HG02938 (cell line): ENCODE measurements at regions not wholly inside any gene's neighbourhood (a gene's known extent, or its start where the extent isn't known, plus 50 kb on each side); places are given as distances from the start of the nearest gene placed in this dataset.

Experiments used
- ATAC-seq: cut with Tn5 transposase; IDR thresholded peaks from one replicate; pipeline ENCODE4 v1.9.1; 2021; ENCODE audit warnings: mild to moderate bottlenecking, moderate library complexity; ENCODE audit not compliant: unreplicated experiment

DNA sequence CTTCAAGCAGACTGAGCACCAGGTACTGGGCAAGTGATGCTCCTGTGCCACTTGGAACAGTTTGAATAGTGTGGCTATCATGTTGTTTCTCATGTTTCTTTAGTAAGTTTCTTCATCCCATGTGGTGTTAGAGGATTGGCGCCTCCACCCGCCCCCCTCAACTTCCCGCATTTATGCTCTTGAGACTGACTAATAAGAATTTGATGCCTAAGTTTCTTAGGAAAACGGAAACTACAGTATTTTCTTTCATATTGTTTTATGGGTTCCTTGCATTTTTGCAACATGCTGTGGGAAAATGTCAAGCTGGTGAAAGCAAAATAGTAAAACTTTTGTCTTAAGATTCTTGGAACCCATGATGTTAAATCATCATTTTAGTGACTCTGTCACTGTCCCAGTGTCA is 101.2 kb upstream of the SLC4A4 start:
- ATAC-seq = no peak

GRCh38 chr4:71239365-71239764 is 99.5 kb upstream of the SLC4A4 start:
- ATAC-seq = no peak

DNA sequence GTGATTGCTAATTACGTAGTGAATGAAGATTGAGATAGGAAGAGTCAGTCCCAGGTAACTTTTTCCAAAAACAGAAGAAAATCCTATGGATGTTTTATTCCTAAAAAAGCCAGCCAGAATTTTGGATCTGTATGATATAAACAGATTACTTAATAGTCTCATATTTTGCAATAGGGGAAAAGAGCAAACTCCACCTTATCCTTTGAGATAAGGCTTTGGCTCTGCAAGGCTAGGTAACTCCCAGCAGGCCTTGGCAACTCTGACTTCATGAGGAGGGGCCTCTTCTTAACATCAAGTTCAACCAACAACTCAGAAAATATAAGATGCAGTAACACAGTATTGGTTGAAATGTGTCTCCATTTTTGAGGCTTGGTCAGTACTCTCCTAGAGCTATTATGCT is 98.7 kb upstream of the SLC4A4 start:
- no peak for ATAC-seq

DNA sequence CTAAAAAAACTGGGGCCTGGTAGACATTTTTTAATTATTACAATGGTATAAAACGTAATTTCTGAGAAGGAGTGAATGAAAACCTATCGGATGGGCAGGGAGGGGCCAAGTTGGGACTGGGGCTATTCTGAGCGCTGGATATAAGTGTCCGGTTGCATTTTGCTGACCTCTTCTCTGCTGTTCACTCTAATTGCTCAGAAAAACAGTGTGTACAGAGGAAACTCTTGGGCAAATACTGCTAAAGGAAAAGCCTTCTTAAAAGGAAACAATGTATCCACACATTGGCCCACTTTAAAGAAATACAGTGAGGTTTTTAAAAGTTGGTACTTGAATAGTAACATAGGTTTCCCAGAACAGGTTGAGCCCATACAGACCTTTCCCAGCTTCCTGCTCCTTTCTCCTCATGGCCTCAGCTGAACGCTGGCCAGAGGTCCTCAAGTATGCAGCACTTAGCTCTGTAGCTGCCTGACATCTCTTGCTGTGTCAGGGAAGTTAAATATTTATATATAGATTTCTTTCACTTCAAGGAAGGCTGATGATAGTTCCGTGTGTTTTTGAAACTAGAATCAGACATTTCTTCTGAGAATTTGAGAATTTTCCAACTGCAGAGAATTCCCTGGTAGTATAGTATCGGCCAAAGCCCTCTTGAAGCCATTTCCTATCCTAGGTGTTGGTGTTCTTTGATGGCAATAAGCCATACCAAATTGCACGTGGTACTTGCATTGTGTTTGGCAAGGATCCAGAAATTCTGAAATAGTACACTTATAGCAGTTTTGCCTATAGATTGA is 97.1 kb upstream of the SLC4A4 start:
- ATAC-seq = no peak

DNA sequence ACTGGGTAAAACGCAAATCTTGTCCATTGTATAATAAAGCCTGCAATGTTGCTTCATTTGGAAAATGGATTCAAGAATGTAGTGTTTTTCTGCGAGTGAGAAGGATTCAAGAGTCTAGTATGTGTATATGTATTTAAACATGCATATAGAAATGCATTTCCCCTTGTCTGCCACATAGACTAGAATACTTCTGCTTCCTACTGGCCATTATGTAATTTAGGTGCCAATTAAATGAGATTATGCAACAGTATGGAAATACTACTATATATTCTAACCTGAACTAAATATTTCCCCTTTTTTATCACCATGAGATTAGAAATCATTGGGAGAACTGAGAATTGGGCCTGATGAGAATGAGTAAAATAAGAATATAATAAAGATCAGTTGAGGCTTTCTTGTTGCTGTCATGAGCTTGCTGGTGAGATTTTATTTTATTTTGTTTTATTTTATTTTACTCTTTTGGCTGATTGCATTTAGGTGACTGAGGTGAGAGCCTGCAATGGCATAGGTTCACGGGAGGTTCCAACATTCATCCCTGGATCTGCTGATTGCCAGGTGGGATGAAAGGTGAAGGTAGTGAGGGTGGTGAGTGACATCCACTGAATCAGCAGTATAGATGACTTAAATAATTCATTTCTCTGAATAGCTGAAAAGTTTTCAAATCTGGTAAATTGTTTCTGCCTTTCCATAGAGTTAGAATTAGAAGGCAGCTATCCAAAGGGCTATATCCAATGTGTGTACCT is 95.6 kb upstream of the SLC4A4 start:
- no peak for ATAC-seq

- ATAC-seq = no peak
Observed at GRCh38 chr4:71247706-71248105, 91.1 kb upstream of the SLC4A4 start.

DNA sequence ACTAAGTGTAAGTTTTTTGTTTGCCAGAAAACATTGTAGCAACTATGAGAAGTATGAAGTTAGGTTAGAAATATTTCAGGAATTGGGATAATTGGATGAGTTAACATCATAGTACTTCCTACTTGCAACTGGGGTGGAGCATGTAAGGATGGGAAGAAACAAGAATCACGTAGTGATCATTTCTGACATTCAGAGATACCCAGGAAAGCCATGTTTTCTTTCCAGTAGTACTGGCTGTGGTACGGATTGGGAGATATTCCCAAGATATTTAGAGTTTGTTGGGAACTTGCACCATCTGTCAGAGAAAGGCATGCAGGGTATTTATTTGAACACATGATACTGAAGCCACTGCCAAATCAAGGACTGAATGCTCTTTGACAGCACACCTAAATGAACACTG is 87.6 kb upstream of the SLC4A4 start:
- no peak for ATAC-seq

DNA sequence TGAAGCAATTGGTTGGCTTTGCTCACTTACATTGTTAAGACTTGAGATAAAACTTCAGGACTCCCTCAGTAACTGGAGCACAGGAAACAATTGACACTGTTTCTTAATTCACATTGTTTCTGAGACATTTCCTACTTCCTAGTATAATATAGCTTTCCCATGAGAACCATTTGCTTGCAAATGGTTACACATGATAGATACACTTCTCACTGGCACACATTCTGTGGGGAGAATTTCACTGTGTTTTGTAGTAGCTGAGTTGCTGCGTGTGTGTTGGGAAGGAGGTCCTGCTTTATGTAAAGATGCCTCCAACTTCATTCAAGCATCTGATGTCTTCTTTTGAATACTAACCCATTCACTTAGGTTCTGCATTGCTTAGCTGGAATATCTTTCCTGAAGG is 85.3 kb upstream of the SLC4A4 start:
- no peak for ATAC-seq

DNA sequence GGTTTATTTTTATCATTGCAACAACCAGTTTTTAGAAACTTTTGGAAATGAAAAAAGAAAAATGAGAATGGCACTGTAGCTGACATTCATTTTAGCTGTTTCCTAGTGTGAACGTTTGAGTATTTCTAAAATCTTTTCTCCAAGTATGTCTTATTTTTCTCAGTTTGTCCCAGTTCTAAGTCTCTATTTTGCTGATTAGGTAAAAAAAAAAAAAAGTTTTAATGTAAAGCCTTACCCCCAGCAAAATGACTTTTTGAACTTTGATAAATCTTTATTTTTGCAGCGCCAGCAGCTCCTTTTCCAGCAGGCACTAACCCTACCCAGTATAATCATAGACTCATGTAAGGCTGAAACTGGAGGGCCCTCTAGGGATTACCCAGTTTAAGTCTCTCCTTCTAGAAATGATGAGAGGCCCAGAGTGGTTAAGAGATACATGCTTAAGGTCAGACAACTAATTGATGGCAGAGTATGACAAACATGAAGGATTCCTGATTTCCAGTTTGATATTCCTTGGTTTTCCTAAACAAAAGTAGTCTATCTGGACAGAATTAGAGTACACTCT is 84.3 kb upstream of the SLC4A4 start:
- no peak for ATAC-seq

DNA sequence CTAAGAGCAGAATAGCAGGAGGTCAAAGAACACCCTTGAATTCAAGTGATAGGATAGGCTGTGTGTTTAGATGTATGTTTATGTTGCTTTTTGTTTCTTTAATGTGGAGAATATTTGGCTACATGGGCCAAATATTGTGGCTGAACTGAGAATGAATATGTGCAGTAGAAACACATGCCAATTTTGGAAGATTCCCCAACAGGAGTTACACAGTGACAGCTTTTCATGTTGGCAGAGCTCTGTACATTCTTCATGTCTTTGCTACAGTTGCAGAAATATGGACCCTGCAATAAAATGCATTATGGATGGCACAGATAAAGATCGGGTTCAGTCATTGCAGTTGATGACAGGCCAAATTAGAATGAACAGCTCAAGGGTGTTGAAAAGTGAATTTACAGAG is 82.8 kb upstream of the SLC4A4 start:
- no peak for ATAC-seq

DNA sequence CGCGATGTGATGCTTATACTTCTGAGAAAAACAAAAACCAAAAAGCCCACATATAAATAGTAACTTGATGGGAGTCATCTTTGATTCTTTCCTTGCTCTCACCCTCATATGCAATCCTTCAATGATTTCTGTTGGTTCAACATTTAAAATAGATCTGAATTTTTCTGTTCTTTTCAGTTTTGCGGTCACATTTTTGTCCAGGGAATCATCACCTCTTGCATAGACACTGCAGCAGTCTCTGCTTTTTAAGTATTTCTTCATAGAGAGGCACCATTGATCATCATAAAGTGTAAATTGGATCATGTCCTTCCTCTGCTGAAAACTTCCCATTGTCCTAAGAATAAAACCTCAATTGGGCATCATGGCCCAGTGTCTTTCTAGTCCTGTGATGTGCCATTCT is 81.1 kb upstream of the SLC4A4 start:
- ATAC-seq = no peak

GRCh38 chr4:71258323-71258722 is 80.5 kb upstream of the SLC4A4 start:
- no peak for ATAC-seq

DNA sequence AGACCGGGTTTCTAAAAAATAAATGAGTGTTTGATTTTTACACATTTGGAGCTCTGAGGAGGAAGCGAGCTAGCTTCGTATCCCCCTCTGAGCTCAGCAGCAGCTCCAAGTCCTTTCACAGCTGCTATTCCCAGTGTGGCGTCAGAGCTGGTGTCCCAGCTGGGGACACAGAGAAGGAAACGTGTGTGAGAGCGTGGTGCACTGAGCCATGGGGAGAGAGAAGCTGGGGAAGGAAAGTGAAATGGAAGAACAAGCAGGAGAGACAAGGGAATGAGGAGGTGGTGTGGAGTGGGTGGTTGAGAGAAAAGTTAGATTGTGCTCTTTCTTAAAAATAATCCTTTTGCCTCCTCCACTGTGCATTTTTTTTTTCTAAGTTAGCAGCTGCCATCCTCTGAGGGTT is 79.5 kb upstream of the SLC4A4 start:
- ATAC-seq = no peak

DNA sequence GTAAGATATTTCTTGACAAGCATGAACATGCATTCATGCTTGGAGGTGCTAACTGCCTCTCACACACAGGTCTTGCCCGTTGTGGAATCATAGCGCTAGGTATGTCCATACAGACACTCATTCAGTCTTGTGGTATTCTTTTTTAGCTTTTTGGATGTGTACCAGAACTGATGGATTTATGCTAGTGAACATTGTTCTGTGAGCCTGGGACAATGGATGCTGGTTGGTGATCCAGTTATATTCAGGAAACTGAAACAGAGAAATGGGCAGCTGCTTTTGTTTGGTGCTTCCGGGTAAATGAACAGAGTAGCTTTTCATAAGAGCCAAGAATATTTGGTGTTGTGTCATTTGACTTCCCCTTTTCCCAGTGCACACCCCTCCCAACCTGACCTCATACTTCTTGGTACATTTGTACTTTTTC is 78.9 kb upstream of the SLC4A4 start:
- ATAC-seq = no peak

DNA sequence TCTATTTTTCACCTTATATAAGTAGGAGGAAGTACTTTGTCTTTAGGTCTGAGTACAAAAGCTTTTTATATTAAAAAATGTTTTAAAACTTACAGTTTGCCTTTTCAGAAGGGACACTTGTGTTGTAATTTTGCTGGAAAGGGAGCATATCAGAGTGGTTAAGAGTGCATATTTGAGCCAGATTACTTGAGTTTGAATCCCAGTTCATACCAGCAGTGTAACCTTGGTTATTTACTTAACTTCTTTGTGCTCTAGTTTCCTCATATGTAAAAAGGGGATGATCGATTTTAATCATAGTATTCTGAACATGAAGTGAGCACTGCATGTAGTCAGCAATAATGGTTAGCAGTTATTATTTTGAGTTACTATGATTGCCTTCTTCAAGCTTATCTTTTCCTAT is 78.3 kb upstream of the SLC4A4 start:
- ATAC-seq = no peak

DNA sequence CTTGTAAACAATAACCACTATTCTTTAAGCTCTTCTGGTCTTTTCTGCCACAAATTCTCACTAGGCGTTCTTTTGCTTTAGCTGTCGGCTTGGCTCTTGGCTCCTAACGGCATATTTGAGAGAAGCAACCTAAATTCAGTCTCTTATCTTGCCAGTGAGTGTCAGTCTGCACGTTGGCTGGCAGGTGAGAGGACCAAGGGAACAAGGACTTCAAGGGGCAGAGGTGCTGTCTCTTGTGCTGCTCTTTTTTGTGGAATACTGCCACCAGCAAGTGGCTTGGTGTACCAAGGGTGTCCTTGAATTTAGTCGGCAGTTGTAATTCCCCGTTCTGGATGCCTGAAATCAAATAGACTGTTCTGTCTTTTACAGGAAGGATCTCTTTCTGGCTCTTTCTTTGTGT is 77.8 kb upstream of the SLC4A4 start:
- ATAC-seq = no peak

- no peak for ATAC-seq
Observed at GRCh38 chr4:71261633-71262121, 77.1 kb upstream of the SLC4A4 start.

GRCh38 chr4:71262161-71262560 is 76.7 kb upstream of the SLC4A4 start:
- no peak for ATAC-seq

DNA sequence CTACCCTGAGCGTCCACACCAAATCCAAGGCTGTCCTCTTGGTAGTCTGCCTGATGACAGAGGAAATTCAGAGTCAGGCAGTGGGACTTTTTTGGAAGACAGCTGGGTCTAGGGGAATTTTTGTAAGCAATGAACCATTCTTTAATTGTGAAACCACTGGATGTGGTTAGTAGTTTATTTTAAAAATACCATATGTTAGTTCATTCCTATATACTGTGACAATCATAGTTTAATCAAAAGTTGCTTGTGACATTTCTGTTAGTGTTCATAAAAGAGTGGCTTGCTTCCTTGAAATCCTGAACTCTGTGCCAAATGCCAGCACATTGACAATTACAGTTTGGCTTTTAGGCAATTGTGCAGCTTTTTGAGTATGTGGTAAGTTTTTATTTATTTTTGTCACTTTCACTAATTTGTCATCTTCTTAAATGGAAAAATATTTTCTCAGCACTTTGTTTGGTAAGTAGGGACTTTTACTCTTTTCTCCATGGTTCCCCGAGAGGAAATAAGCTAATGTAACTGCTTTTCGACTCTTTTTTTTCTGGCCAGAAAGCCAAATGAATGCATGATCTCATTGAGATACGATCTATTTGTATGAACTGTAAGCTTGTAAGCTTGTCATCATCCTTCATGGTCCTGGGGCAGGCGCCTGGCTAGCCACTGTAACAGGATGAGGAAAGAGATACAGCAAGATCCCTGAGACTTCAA is 72.6 kb upstream of the SLC4A4 start:
- no peak for ATAC-seq

DNA sequence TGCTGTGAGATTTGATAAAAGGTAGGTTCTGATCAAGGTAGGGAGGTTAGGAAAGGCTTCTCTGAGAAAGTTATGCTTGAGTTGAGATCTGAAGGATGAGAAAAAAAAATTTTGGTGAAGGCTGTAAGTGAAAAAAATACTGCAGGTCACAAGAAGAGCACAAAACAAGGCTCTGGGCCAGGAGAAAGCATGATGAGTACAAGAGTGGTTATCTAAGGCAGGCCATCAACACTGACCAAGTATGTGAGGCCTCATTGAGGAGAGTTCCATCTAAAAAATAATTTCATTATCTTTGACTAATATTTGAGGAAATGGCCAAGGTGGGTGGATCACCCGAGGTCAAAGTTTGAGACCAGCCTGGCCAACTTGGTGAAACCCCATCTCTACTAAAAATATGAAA is 71.6 kb upstream of the SLC4A4 start:
- ATAC-seq = no peak

DNA sequence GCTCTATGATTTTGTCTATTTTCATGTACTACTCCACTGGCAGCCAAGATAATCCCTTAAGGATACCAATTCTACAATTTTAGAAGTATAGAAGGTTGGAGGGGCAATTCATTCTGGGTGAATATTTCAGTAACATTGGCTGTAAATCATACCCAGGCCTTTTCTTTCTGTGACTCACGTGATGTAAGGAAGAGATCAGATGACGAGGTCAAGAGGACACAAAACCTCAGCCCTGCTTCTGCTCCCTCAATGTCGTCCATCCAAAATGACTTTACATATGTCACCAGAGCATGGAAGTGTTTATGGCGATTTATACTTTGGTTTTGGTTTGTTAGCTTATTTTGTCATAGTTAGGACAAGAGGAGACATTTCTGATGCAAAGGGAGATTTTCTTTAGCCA is 70.7 kb upstream of the SLC4A4 start:
- ATAC-seq = no peak
